ENCODE measurements at regions not wholly inside any gene's neighbourhood (a gene's known extent, or its start where the extent isn't known, plus 50 kb on each side); places are given as distances from the start of the nearest gene placed in this dataset.
A peak's percentile ranks its signal among the peaks of the same experiment; 100 is the strongest.
"Not testable (repeated sequence)": the region's sequence is repeated elsewhere in the genome, so short reads cannot be mapped to it uniquely, and the experiment has no call there.

DNA sequence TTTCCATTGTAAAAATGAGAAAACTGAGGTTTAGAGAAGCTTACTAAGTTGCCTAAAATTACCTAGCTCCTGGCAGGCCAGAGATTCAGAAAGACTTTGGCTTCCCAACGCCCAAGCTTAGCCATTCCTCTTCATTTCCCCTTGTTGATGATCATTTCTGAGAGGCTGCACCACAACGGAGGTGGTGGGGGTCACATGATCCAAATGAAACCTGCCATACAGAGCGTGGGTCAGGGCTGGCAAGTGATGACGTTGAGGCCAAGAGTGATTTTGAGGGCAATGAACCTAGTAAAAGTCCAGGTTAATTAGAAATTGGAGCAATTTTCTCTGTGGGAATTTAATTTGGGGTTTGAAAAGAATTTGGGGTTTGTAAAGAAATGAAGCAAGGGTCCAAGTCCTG is 109.9 kb downstream of the TMEM182 start:
- no peak overlapping the region for H3K27ac ChIP-seq
- DNase-seq (ENCODE audit: low read depth, low spot score), result no peak

DNA sequence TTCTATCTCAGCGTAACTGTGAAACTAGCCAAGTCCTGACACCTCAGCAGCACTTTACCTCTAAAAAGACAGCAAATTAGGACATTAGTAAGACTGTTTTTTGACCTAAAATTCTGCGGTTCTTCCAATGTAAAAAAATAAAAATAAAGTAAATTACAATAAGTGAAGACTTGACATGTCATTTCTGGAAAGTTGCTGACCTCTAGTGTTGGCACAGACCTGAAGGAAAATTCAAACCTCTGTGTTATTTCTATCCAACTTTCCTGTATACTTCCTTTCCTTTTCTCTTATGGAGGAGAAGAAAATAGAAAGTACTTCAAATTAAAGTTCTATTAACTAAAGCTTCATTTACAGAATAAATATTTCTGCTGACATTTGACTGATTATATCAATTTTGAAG is 110.6 kb downstream of the TMEM182 start:
- DNase-seq (ENCODE audit: low read depth, low spot score), result no peak
- no peak overlapping the region for H3K27ac ChIP-seq

DNA sequence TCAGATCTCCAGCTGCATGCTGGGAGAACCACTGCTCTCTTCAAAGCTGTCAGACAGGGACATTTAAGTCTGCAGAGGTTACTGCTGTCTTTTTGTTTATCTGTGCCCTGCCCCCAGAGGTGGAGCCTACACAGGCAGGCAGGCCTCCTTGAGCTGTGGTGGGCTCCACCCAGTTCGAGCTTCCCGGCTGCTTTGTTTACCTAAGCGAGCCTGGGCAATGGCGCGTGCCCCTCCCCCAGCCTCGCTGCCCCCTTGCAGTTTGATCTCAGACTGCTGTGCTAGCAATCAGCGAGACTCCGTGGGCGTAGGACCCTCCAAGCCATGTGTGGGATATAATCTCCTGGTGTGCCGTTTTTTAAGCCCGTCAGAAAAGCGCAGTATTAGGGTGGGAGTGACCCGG is 117.7 kb downstream of the TMEM182 start:
- not testable (repeated sequence) for DNase-seq (ENCODE audit: low read depth, low spot score); H3K27ac ChIP-seq

DNA sequence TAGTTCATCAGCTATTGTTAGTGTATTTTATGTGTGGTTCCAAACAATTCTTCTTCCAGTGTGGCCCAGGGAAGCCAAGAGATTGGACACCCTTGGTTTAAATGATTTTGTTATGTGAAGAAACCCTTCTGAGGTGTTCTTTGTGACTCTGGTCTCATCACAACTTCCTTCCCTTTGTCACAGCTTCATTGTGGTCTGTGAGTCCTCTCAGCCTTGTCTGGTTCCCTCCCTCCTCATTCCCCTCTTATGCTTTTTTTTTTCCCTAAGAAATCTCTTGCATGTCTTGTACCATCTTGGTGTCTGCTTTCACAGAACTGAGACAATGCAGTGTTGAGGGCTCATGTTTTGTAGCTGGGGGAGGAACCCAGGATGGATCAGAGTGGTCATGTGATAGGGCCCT is 118.9 kb downstream of the TMEM182 start:
- no peak for DNase-seq (ENCODE audit: low read depth, low spot score)
- no peak overlapping the region for H3K27ac ChIP-seq

DNA sequence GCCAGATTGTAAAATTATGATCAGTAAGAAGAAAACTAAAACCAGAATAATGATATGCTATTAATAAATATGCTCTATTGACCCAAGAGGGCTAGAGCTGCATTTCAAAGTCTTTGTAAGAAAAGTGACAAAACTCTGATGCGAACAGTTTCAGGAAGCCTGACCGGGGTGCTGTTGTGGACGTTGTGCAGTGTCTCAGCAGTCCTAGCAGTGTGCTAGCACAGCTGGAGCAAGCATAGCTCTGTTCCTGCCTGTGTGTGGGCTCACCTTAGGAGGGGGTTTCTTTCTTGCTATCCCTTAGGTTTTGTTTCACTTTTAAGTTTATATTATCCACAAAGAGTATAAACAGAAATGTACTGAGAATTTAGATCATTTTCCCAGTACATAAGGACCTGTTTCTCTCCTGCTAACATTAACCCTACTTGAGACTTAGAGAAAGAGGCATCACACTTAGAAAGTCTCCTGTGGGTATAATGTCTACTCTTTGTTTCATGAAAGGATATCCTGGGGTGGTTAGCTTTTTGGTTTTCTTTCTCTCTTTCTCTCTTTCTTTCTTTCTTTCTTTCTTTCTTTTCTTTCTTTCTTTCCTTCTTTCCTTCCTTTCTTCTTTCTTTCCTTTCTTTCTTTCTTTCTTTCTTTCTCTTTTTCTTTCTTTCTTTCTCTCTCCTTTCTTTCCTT is 124.5 kb downstream of the TMEM182 start:
- DNase-seq (ENCODE audit: low read depth, low spot score), result no peak
- no peak overlapping the region for H3K27ac ChIP-seq

DNA sequence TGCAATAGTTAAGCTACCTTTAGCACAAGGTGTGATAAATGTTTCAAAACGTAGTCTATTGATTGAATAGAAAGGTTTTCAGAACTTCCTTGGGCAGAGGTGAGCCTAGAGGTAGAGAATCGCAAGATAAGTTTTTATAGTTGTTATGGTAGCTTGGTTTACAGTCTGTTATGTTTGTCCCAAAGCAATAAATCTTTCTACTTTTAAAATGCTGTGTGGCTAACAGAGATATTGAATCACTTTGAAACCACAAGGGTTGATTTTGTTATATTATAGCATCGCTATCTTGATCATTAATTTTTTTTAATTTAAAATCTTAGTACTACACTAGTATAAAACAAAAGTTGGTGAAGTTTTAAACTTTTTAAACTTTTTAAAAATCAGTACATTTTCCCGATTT is 126.7 kb downstream of the TMEM182 start:
- DNase-seq (ENCODE audit: low read depth, low spot score), result no peak

DNA sequence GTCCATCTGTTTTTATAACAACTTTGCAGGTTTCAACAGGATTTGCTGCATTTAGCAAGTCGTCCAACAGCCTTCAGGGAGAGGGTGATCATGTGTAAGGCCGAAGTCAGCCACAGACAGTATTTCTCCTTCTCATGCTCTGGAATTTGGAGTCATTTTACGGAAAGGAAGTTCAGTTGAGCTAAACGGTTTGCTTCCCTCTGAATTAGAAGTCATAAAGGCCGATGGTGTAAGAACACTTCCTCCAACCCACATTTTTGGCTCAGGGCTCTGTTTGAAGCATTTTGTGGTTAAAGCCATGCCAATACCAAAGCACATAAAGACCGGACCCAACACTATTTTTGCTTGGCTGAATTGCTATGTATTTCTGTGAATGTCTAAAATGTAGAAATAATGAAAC is 129.5 kb downstream of the TMEM182 start:
- peak overlapping the region; percentile 12 for H3K27ac ChIP-seq

More for the DNA sequence above, 126.7 kb downstream of the TMEM182 start:
- no peak overlapping the region for H3K27ac ChIP-seq

DNA sequence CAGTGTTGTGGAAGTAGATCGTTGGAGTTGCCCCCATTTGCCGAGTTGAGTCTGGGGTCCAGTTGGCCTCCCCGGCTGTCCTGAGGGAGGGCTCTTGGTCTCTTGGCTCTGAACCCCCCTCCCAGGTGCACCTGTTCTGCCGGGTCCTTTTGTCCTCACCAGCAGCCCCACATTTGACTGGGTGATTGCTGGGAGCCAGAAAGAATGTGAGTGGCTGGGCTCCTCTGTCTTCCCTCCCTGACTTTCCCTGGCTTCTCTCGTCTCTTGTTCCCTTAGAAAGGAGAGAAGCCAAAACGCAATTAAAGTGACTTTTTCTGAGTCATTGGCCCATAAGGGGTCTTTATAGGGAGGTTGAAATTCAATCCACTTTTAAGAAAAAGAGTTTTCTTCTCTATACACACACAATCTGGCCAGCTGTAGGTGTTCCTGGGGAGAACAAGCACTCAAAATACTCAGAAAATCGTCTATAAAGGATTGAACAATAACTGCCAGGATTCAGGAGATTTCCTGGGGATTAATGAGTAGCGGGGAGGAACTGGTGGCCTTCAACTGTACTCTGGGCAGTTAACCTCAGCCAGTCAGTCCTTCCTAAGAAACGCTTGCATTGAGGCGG is 131.0 kb downstream of the TMEM182 start:
- H3K27ac ChIP-seq, result no peak overlapping the region
- no peak for DNase-seq (ENCODE audit: low read depth, low spot score)

More for the DNA sequence above, 129.5 kb downstream of the TMEM182 start:
- peak; percentile 27 for DNase-seq (ENCODE audit: low read depth, low spot score)

DNA sequence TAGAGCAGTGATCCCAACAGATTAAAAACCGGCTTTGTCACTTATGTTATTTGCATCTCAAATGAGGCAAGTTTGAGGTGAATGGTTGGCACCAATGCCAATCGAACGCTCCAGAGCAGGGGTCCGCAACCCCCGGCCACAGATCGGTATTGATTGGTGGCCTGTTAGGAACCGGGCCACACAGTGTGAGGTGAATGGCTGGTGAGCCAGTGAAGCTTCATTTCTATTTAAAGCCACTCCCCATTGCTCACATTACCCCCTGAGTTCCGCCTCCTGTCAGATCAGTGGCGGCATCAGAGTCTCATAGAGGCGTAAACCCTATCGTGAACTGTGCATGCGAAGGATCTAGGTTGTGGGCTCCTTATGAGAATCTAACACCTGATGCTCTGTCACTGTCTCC is 132.0 kb downstream of the TMEM182 start:
- no peak for DNase-seq (ENCODE audit: low read depth, low spot score)
- H3K27ac ChIP-seq, result no peak overlapping the region

DNA sequence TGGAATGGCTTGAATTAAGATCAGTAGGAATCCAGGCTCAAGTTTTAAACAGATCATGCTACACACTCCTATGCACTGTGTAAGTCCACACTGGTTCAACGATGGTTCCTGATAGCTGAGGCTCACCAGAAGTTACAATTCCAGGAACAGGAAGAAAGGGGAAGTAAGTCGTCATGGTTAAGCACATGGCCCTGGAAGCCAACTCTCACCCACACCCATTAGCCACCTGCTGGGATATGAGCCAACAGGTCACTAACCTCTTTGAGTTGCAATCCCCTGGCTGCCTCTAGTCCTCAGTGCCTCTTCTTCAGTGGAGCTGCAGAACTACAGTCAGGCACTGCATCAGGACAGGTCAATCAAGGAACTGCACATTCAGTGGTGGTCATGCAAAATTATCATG is 133.5 kb downstream of the TMEM182 start:
- H3K27ac ChIP-seq, result no peak overlapping the region
- DNase-seq (ENCODE audit: low read depth, low spot score), result no peak

DNA sequence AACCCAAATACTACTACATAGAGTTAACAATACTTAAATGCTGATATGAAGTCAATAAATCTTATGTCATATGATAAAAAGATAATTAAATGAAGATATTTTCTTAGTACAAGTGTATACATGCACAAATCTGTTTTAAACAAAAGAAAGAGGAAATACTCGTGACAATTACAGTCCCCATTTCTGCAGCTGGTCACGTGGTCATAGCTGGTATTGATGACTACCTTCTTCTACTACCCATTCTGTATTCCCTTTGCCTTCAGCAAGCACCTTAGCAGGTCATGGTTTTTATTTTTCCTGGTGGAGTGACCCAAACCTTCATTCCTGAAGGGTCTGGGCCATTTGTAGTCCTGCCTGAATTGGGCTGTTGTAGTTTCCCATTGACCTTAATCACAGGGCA is 147.4 kb downstream of the TMEM182 start:
- DNase-seq (ENCODE audit: low read depth, low spot score); H3K27ac ChIP-seq: not testable (repeated sequence)

DNA sequence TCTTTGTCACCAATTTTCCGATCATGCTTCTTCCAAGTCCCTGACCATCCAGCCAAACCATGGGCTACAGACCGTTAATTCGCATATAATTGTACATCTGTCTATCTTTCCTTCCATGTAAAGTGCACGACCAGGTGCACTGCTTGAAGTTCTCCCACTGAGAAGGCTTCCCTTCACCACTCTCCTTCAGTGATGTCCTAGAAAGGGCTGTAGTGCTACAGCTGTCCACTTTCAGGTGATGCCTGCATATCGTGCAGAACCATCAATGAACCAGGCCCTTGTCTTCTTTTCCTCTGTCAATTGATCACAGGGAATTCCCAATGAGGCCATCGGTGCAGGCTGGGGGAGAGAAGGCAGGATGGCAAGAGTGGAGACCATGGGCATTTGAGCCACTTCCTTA is 148.9 kb downstream of the TMEM182 start:
- no peak for DNase-seq (ENCODE audit: low read depth, low spot score)
- no peak overlapping the region for H3K27ac ChIP-seq

DNA sequence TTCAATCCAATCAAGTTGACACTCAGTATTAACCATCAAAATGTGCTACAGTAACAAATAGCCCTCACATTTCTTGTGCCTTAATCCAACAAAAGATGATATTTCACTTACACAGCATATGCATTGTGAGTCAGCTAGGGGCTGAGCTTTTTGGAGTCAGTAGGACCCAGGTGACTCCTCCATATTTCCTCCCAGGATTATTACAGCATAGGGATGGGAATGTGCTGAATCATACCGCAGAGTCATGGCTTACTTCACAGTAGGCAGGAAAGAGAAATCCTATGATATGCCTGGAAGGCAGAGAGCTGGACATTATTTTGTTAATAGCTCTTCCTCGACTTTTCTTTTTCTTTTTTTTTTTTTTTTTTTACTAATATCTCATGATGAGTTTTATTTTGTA is 153.3 kb downstream of the TMEM182 start:
- peak; percentile 76 for DNase-seq (ENCODE audit: low read depth, low spot score)
- peak overlapping the region; percentile 73 for H3K27ac ChIP-seq

DNA sequence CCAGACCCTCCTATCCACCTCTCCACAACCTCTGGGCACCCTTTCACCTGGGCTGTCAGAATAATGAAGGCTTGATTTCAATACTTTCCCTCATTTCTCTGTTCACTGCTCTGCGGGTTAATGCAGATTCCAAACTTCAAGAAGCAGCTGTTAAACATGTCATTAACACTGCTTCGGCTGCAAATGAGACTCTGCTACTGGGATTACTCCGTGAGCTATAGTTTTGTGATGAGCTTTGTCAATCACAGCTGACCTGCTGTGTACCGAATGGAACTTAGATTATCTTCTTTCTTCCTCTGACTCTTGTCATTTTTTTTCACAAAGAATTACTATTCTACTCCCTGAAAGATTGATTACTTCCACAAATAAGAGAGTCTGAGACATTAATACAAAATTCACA is 160.5 kb downstream of the TMEM182 start:
- no peak for DNase-seq (ENCODE audit: low read depth, low spot score)
- no peak overlapping the region for H3K27ac ChIP-seq

DNA sequence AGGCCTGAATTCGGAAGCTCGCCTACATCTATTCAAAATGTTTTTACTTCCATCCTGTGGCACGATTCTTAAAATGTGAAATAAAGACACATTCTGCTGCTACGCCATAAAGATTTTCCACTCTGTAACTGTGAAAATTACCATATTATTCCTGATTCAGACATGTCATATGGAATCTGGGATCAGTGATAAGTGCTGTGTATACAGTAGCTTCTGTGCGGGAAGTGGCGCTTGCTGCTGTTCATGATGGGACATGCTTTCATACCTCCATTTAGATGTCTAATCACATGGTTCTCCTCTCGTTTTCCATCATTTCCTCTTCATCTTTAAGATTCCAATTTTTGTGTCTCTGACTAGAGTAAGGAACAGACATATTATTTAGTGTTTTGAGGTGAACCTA is 163.2 kb downstream of the TMEM182 start:
- no peak overlapping the region for H3K27ac ChIP-seq
- no peak for DNase-seq (ENCODE audit: low read depth, low spot score)

DNA sequence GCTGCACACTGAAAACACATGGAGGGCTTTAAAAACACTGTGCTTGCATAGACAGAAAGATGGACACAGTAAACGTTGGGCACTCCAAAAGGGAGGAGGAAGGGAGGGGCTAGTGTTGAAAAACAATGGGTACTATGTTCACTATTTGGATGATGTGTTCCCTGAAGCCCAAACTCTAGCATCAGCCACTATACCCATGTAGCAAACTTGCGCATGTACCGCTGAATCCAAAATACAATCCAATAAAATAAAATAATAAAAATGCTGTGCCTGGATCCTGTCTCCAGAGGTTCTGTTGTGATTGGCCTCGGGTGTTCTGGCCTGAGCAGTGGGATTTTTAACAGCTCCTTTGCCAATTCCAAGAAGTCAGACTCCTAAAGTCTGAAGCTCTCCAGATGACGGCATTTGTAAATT is 166.0 kb downstream of the TMEM182 start:
- no peak overlapping the region for H3K27ac ChIP-seq
- DNase-seq (ENCODE audit: low read depth, low spot score), result no peak

DNA sequence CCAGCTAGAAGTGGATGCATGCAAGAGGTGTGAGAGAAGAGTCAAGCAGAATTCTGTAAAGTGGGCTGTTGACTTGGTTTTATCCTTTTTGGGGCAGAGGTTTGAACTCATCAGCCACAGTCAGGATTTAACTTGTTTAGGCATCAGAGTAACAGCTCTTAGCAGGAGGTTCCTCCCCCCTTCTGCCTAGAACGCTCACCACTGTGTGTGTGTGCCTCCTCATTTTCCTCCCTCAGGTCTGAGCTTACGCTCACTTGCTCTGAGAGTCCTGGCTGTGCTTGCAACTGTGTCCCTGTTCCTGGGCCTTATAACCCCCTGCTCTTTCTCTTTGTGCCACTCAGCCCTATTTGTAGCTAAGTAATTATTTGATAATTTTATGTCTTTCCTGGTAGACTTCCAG is 167.9 kb downstream of the TMEM182 start:
- DNase-seq (ENCODE audit: low read depth, low spot score), result no peak
- no peak overlapping the region for H3K27ac ChIP-seq

DNA sequence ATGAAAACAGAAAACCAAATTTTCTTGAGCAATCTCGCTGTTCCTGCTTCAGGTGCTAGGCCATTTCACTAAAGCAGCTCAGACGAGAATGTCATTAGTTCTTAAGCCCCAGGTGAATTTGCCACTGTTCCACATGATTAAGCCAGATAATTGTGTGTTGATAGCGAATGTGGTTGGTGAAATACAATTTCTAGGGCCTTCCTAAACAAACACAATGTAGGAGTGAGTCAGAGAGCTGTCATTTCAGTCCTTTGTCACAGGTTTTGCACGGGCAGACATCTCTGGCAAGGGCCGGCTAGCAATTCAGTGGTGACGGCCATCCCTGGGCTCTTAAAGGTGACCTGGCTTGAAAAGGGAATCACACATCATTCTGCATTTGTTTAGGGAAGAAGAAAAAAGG is 170.7 kb downstream of the TMEM182 start:
- no peak for DNase-seq (ENCODE audit: low read depth, low spot score)
- no peak overlapping the region for H3K27ac ChIP-seq

DNA sequence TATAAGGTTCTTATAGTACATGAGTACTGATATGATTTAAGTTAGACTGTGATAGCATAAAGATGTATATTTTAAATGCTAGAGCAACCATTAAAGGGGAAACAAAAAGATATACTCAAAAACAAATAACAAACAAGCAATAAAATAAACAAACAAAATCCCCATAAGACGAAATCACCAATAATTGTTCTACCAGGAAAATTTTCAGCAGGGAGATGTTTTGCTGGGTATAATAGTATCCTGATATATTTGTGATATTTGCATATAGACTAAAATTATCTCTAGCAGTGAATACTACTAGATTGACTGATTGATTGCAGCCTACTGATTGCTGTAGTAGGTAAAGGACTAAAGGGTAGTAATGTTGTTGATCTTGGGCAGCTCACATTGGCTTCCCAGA is 177.4 kb downstream of the TMEM182 start:
- no peak overlapping the region for H3K27ac ChIP-seq
- no peak for DNase-seq (ENCODE audit: low read depth, low spot score)

DNA sequence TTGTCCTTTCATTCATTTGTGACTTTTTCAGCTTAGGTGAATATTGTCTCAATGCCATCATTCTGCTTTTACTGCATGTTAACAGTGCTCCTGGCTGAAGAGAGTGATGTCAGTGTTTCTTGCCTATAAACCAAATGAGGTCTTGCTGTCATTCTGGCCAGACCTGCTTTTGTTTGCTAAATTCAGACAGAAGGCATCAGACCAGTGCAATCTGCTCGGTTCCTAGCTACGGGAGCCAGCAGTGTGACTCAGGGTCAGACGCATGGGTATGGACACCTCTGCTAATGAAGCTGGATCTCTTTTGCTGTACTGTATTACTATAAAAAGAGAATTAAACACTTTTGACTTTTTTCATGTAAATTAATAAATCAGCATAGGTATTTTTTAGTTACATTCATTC is 178.9 kb downstream of the TMEM182 start:
- DNase-seq (ENCODE audit: low read depth, low spot score), result no peak
- no peak overlapping the region for H3K27ac ChIP-seq

DNA sequence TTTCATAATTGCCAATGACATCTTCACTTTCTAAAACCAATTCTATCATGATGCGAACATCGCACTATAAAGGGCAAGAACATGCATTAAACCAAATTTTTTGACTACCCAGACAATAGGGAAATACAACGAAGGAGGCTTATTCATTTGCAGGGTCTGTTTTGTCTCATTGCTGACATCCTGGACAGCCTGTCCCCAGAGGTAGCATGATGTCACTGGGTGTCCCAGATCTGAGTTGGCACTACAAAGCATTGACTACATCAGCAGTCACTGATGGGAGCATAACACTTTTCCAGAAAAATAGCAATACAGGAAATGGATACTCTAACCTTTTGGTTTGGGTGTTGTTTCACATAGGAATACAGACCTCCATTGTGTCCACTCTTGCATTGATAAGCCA is 180.3 kb downstream of the TMEM182 start:
- DNase-seq (ENCODE audit: low read depth, low spot score), result no peak
- H3K27ac ChIP-seq, result no peak overlapping the region

DNA sequence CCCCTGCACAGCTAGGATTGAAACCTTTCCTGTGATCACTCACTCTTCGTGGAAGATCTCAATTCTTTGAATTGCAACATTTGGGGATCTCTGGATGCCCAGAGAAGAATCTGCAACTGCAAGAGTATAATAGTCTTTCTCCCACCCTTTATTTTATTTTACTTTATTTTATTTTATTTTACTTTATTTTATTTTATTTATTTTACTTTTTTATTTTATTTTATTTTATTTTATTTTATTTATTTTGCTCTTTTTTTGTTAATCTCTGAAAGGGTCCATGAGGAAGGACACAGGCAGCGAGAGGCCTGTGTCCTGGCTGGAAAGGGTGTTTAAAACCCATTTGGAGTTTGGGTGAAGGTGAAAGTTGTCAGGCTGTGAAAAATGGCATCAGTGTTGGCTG is 181.4 kb downstream of the TMEM182 start:
- DNase-seq (ENCODE audit: low read depth, low spot score), result no peak
- H3K27ac ChIP-seq, result no peak overlapping the region

Measured in epithelial cell of prostate (primary cell).